H9 (cell line): ENCODE measurements at regions not wholly inside any gene's neighbourhood (a gene's known extent, or its start where the extent isn't known, plus 50 kb on each side); places are given as distances from the start of the nearest gene placed in this dataset.

ENCODE experiments used
- DNase-seq: peaks from one replicate; pipeline ENCODE4 v3.0.0-alpha.2; 2017
- H2AFZ ChIP-seq: one replicate; pipeline ENCODE4 v1.6.1; 2013; ENCODE audit warnings: mild to moderate bottlenecking, low read length, control low read depth, moderate library complexity
- H2AK5ac ChIP-seq: 2 replicates; pipeline ENCODE4 v1.6.1; 2013; ENCODE audit warnings: low read length, control low read depth, mixed read lengths; ENCODE audit not compliant: insufficient read length
- H2BK120ac ChIP-seq: one replicate; pipeline ENCODE4 v1.6.1; 2013; ENCODE audit warnings: low read depth, mild to moderate bottlenecking, low read length, control low read depth, inconsistent platforms; ENCODE audit not compliant: poor library complexity, severe bottlenecking
- H2BK12ac ChIP-seq: 2 replicates; pipeline ENCODE4 v1.6.1; 2013; ENCODE audit warnings: low read length, control low read depth, mixed read lengths, low read depth; ENCODE audit not compliant: insufficient read length
- H2BK15ac ChIP-seq: 2 replicates; pipeline ENCODE4 v1.6.1; 2013; ENCODE audit warnings: low read depth, low read length, control low read depth
- H2BK20ac ChIP-seq: one replicate; pipeline ENCODE4 v1.6.1; 2013; ENCODE audit warnings: low read depth, mild to moderate bottlenecking, low read length, control low read depth, inconsistent platforms; ENCODE audit not compliant: poor library complexity, severe bottlenecking
- H2BK5ac ChIP-seq: 2 replicates; pipeline ENCODE4 v1.6.1; 2013; ENCODE audit warnings: low read length, control low read depth, mixed read lengths; ENCODE audit not compliant: insufficient read length
- H3K14ac ChIP-seq: 2 replicates; pipeline ENCODE4 v1.6.1; 2013; ENCODE audit warnings: low read length, control low read depth; ENCODE audit not compliant: insufficient read depth
- H3K18ac ChIP-seq: 2 replicates; pipeline ENCODE4 v1.6.1; 2013; ENCODE audit warnings: low read depth, mild to moderate bottlenecking, mixed read lengths, low read length, control low read depth; ENCODE audit not compliant: insufficient read length
- H3K23ac ChIP-seq: 2 replicates; pipeline ENCODE4 v1.6.1; 2013; ENCODE audit warnings: low read length, control low read depth, mixed read lengths, low read depth; ENCODE audit not compliant: insufficient read length
- H3K23me2 ChIP-seq: 2 replicates; pipeline ENCODE4 v1.6.1; 2013; ENCODE audit warnings: low read depth, mild to moderate bottlenecking, mixed read lengths, low read length, control low read depth; ENCODE audit not compliant: insufficient read length, poor library complexity, severe bottlenecking
- H3K27ac ChIP-seq: 2 replicates; pipeline ENCODE4 v1.5.1; 2013; ENCODE audit warnings: low read length, control low read depth, mixed read lengths, low read depth; ENCODE audit not compliant: insufficient read length
- H3K27me3 ChIP-seq: 2 replicates; pipeline ENCODE4 v1.6.1; 2013; ENCODE audit warnings: low read length, control low read depth, inconsistent platforms; ENCODE audit not compliant: insufficient read depth
- H3K4ac ChIP-seq: 2 replicates; pipeline ENCODE4 v1.6.1; 2013; ENCODE audit warnings: low read depth, mild to moderate bottlenecking, control low read depth, inconsistent platforms, low read length, moderate library complexity
- H3K4me1 ChIP-seq: 2 replicates; pipeline ENCODE4 v1.6.1; 2013; ENCODE audit warnings: low read length, control low read depth, inconsistent platforms; ENCODE audit not compliant: insufficient read depth
- H3K4me2 ChIP-seq: 2 replicates; pipeline ENCODE4 v1.6.1; 2013; ENCODE audit warnings: low read length, control low read depth, mixed read lengths; ENCODE audit not compliant: insufficient read length, insufficient read depth
- H3K56ac ChIP-seq: 2 replicates; pipeline ENCODE4 v1.6.1; 2013; ENCODE audit warnings: low read depth, mild to moderate bottlenecking, mixed read lengths, low read length, control low read depth; ENCODE audit not compliant: insufficient read length
- H3K79me1 ChIP-seq: 2 replicates; pipeline ENCODE4 v1.6.1; 2013; ENCODE audit warnings: low read depth, mild to moderate bottlenecking, moderate library complexity, low read length, control low read depth, inconsistent platforms; ENCODE audit not compliant: insufficient read depth, poor library complexity, severe bottlenecking
- H3K79me2 ChIP-seq: 2 replicates; pipeline ENCODE4 v1.6.1; 2013; ENCODE audit warnings: low read length, control low read depth, inconsistent platforms; ENCODE audit not compliant: insufficient read depth
- H3K9ac ChIP-seq: 2 replicates; pipeline ENCODE4 v1.6.1; 2013; ENCODE audit warnings: low read length, control low read depth, mixed read lengths; ENCODE audit not compliant: insufficient read length; ENCODE audit errors: extremely low read depth
- H3K9me3 ChIP-seq: one replicate; pipeline ENCODE4 v1.6.1; 2013; ENCODE audit warnings: low read depth, low read length, inconsistent platforms; ENCODE audit not compliant: control insufficient read depth
- H3T11ph ChIP-seq: one replicate; pipeline ENCODE4 v1.6.1; 2013; ENCODE audit warnings: mild to moderate bottlenecking, low read length, control low read depth, inconsistent platforms
- H4K20me1 ChIP-seq: one replicate; pipeline ENCODE4 v1.6.1; 2013; ENCODE audit not compliant: control insufficient read depth, insufficient read length, insufficient read depth
- H4K5ac ChIP-seq: 2 replicates; pipeline ENCODE4 v1.6.1; 2013; ENCODE audit warnings: low read depth, mild to moderate bottlenecking, mixed read lengths, low read length, control low read depth; ENCODE audit not compliant: insufficient read length
- H4K8ac ChIP-seq: replicated peaks from 2 replicates; pipeline ENCODE4 v1.6.1; 2013; ENCODE audit warnings: low read length, control low read depth, mixed read lengths, low read depth; ENCODE audit not compliant: insufficient read length
- H4K91ac ChIP-seq: 2 replicates; pipeline ENCODE4 v1.6.1; 2013; ENCODE audit warnings: low read depth, mild to moderate bottlenecking, moderate library complexity, mixed read lengths, low read length, control low read depth; ENCODE audit not compliant: insufficient read length
- H3K27ac Mint-ChIP-seq, 3 experiments: 2 replicates in 2 of 3; 3 replicates in 1 of 3; pipeline ENCODE4 v1.8.0; 2020 to 2021; ENCODE audit warnings: mixed read lengths in 3 of 3, mild to moderate bottlenecking in 1 of 3, moderate library complexity in 1 of 3
- H3K27me3 Mint-ChIP-seq: 2 replicates; pipeline ENCODE4 v1.8.0; 2021; ENCODE audit warnings: low read depth, mild to moderate bottlenecking, moderate library complexity, mixed read lengths
- H3K36me3 Mint-ChIP-seq, 3 experiments: 2 replicates in 2 of 3; 3 replicates in 1 of 3; pipeline ENCODE4 v1.8.0; 2020 to 2021; ENCODE audit warnings: low read depth in 3 of 3, mixed read lengths in 3 of 3; ENCODE audit not compliant: insufficient read depth in 1 of 3
- H3K4me1 Mint-ChIP-seq, 2 experiments: 2 replicates each; pipeline ENCODE4 v1.8.0; 2020; ENCODE audit warnings: mixed read lengths in 2 of 2
- H3K4me3 Mint-ChIP-seq, 2 experiments: 2 replicates in 1 of 2; 3 replicates in 1 of 2; pipeline ENCODE4 v1.8.0; 2020 to 2021; ENCODE audit warnings: mild to moderate bottlenecking in 2 of 2, mixed read lengths in 2 of 2, moderate library complexity in 1 of 2
- H3K9me3 Mint-ChIP-seq, 2 experiments: 2 replicates in 1 of 2; 3 replicates in 1 of 2; pipeline ENCODE4 v1.8.0; 2020; ENCODE audit warnings: mild to moderate bottlenecking in 2 of 2, mixed read lengths in 2 of 2, moderate library complexity in 1 of 2
- CTCF ChIP-seq: fragments of 200-600 bp; sonication (generic); conservative IDR thresholded peaks from 3 replicates; pipeline ENCODE4 v1.8.0; 2021; ENCODE audit warnings: antibody characterized with exemption, mild to moderate bottlenecking
- WGBS: extraction: QIAGEN DNeasy Blood & Tissue Kit; methylation state at CpG from one replicate; pipeline ENCODE4 v1.1.7; 2013; ENCODE audit warnings: missing lambda C conversion rate, low lambda C conversion rate, mixed read lengths; ENCODE audit not compliant: insufficient read length; ENCODE audit errors: extremely low coverage; 5-methylcytosine and 5-hydroxymethylcytosine counted together

DNA sequence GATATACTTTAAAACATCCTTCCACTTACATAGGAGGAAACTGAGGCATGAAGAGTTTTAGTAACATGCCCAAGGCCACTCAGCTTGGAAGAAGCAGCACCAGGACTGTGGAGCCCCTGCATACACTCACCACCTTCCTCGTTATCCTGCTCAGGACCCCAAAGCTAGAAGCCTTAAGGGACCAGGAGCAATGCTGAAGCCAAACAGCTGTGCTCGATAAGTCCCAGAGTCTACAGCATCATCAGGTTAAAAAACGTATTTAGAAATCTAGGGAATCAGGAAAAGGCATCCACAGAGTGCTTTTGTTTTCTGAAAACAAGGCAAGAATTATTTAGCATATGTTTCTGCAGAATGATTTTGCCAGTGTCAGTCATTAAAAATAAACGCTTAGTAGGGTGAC lies 301.7 kb upstream of the ESRRG start:
- no peak overlapping the region for H3K18ac ChIP-seq
- H3K79me2 ChIP-seq, result no peaks in the 10 kb centered on the region
- Mint-ChIP-seq H3K27ac (no peak overlapping the region; a peak in 1 of 7 replicates), H3K4me3 (no peak overlapping the region), H3K27me3 (no peaks in the 10 kb centered on the region), H3K36me3 (no peaks in the 10 kb centered on the region), H3K9me3 (no peaks in the 10 kb centered on the region), H3K4me1 (no peaks in the 10 kb centered on the region; a peak in 1 of 4 replicates)
- H2BK5ac ChIP-seq, result no peak overlapping the region
- TF ChIP-seq CTCF, result no peak
- no peaks in the 10 kb centered on the region for H4K20me1 ChIP-seq
- no peak overlapping the region for H3K23ac ChIP-seq
- no peak overlapping the region for H4K5ac ChIP-seq
- no peaks in the 10 kb centered on the region for H3K27me3 ChIP-seq
- no peak overlapping the region for H4K91ac ChIP-seq
- H3K9me3 ChIP-seq, result no peaks in the 10 kb centered on the region
- WGBS, result no CpG with 5 or more reads among the region's 4 CpGs
- no peak for DNase-seq
- no peak overlapping the region for H2AK5ac ChIP-seq
- H3K56ac ChIP-seq, result no peak overlapping the region
- H4K8ac ChIP-seq, result no peak overlapping the region
- H3K4me2 ChIP-seq, result no peak overlapping the region
- H2BK120ac ChIP-seq, result no peak overlapping the region
- no peak overlapping the region for H2BK20ac ChIP-seq
- H3K23me2 ChIP-seq, result no peaks in the 10 kb centered on the region
- no peak overlapping the region for H3K14ac ChIP-seq
- no peak overlapping the region for H3T11ph ChIP-seq
- no peak overlapping the region for H3K9ac ChIP-seq
- no peak overlapping the region for H2BK12ac ChIP-seq
- H3K4ac ChIP-seq, result no peak overlapping the region
- no peak overlapping the region for H2AFZ ChIP-seq
- no peaks in the 10 kb centered on the region for H3K79me1 ChIP-seq
- no peak overlapping the region for H3K27ac ChIP-seq
- no peak overlapping the region for H2BK15ac ChIP-seq
- no peaks in the 10 kb centered on the region; the same call in 1 of the 2 replicates for H3K4me1 ChIP-seq
